GM12891 (cell line): ENCODE measurements at regions not wholly inside any gene's neighbourhood (a gene's known extent, or its start where the extent isn't known, plus 50 kb on each side); places are given as distances from the start of the nearest gene placed in this dataset.

Experiments used
- POLR2A ChIP-seq: IDR thresholded peaks from 2 replicates; pipeline ENCODE4 v1.6.1; 2011; ENCODE audit warnings: low read depth, low read length, control low read depth
- POLR2AphosphoS5 ChIP-seq: IDR thresholded peaks from 2 replicates; pipeline ENCODE4 v1.6.1; 2011; ENCODE audit warnings: low read depth, low read length, control low read depth
- TAF1 ChIP-seq: IDR thresholded peaks from 2 replicates; pipeline ENCODE4 v1.6.1; 2011; ENCODE audit warnings: low read depth, low read length, control low read depth

DNA sequence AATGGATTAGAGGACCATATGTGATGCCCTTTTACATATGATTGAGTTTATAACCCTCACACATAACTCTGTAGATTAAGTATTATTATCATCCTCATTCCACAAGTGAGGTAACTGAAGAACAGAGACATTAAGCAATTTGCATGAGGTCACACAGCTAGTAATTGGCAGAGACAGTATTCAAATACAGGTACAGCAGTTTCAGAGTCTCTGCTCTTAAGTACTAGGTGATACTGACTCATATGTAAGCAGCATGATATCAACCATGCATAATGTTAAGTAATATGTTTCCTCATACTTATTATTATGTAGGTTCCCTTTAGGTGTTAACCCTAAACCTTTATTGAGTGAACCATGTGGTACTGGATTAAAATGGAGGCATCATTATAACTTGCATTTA is 1562.4 kb upstream of the RAG2 start:
- TF ChIP-seq TAF1, result no peak
- no peak for TF ChIP-seq POLR2A
- no peak for TF ChIP-seq POLR2AphosphoS5
